A673 (cell line): ENCODE measurements at regions not wholly inside any gene's neighbourhood (a gene's known extent, or its start where the extent isn't known, plus 50 kb on each side); places are given as distances from the start of the nearest gene placed in this dataset.

ENCODE experiments used
- BruUV-seq: library from RNA; stranded (reverse); fragments of 400-500 nt; replicated peaks from 2 replicates; lab custom pipeline; 2021; lab: Mats Ljungman, UMichigan
- CTCF ChIA-PET: fragments of 300-600 bp; sonication (Branson Sonifier 250); formaldehyde crosslinking; loops from one replicate; lab custom pipeline; 2022; ENCODE audit warnings: antibody characterized with exemption; lab: Charles Lee
- POLR2A ChIA-PET: fragments of 300-600 bp; sonication (Branson Sonifier 250); formaldehyde crosslinking; loops from one replicate; lab custom pipeline; 2022; ENCODE audit warnings: antibody characterized with exemption; ENCODE audit not compliant: low non-redundant PET; lab: Charles Lee
- DNase-seq: peaks from one replicate; pipeline ENCODE4 v3.0.0-alpha.2; 2015; ENCODE audit warnings: low spot score
- H3K27ac ChIP-seq: fragments of 200-600 bp; sonication (generic); 2 replicates; pipeline ENCODE4 v1.5.1; 2016; ENCODE audit warnings: mixed run types, low read depth, mild to moderate bottlenecking, mixed read lengths, antibody characterized with exemption, low read length; ENCODE audit not compliant: poor library complexity, severe bottlenecking
- H3K27me3 ChIP-seq: fragments of 200-600 bp; sonication (generic); replicated peaks from 2 replicates; pipeline ENCODE4 v1.6.1; 2017; ENCODE audit warnings: mixed run types, low read depth, mild to moderate bottlenecking, mixed read lengths, antibody characterized with exemption, low read length; ENCODE audit not compliant: insufficient read depth, poor library complexity
- H3K36me3 ChIP-seq: fragments of 200-600 bp; sonication (generic); 2 replicates; pipeline ENCODE4 v1.6.1; 2016; ENCODE audit warnings: mixed run types, mild to moderate bottlenecking, mixed read lengths, antibody characterized with exemption, low read length; ENCODE audit not compliant: insufficient read depth, poor library complexity, severe bottlenecking
- H3K4me1 ChIP-seq: fragments of 200-600 bp; sonication (generic); 2 replicates; pipeline ENCODE4 v1.6.1; 2017; ENCODE audit warnings: mixed run types, mild to moderate bottlenecking, mixed read lengths, antibody characterized with exemption, low read length; ENCODE audit not compliant: insufficient read depth, poor library complexity, severe bottlenecking
- H3K4me3 ChIP-seq: fragments of 200-600 bp; sonication (generic); 2 replicates; pipeline ENCODE4 v1.5.1; 2016; ENCODE audit warnings: low read depth, mixed run types, mild to moderate bottlenecking, mixed read lengths, low read length; ENCODE audit not compliant: poor library complexity, severe bottlenecking
- H3K9me3 ChIP-seq: fragments of 200-600 bp; sonication (generic); 2 replicates; pipeline ENCODE4 v1.6.1; 2016; ENCODE audit warnings: mixed run types, low read depth, mild to moderate bottlenecking, mixed read lengths, antibody characterized with exemption, low read length; ENCODE audit not compliant: poor library complexity, severe bottlenecking
- CTCF ChIP-seq: fragments of 300-800, 200-600 bp; sonication (generic); conservative IDR thresholded peaks from 2 replicates; pipeline ENCODE4 v1.5.1; 2017; ENCODE audit warnings: low read depth, mild to moderate bottlenecking, antibody characterized with exemption, low read length, moderate library complexity, mixed read lengths
- EZH2 ChIP-seq: fragments of 200-600 bp; sonication (generic); IDR thresholded peaks from 2 replicates; pipeline ENCODE4 v1.6.1; 2017; ENCODE audit warnings: borderline replicate concordance, low read depth, mild to moderate bottlenecking, mixed read lengths, antibody characterized with exemption, low read length; ENCODE audit not compliant: poor library complexity, severe bottlenecking
- intact Hi-C: fragments of 100-400 bp; cut with micrococcal nuclease; formaldehyde crosslinking; loops from one replicate; pipeline ENCODE4 v1.10.0; 2022; ENCODE audit not compliant: unreplicated experiment

GRCh38 chr1:178580876-178581275 is 68.0 kb downstream of the TEX35 start:
- TF ChIP-seq EZH2: no peak
- no peak for TF ChIP-seq CTCF
- POLR2A ChIA-PET: no interaction called here
- CTCF ChIA-PET: no interaction called here
- intact Hi-C loops: no loop called here
- BruUV-seq: no TSS peak
- Histone ChIP-seq H3K9me3 (no peaks in the 10 kb centered on the region), H3K4me3 (no peak overlapping the region), H3K27ac (no peak overlapping the region), H3K4me1 (peaks cover 7% of the 10 kb centered on the region), H3K36me3 (no peaks in the 10 kb centered on the region), H3K27me3 (no peaks in the 10 kb centered on the region)
- no peak for DNase-seq

GRCh38 chr1:178581351-178582303 is 68.7 kb downstream of the TEX35 start:
- no peak overlapping the region for H3K27ac ChIP-seq
- ChIA-PET CTCF (interaction anchor here (0.6 kb wide), 1 partner anchor 421 kb away, joined by 4 read pairs; no protein-coding TSS in a partner anchor), POLR2A (no interaction called here)
- H3K9me3 ChIP-seq: no peaks in the 10 kb centered on the region
- DNase-seq: no peak
- H3K4me1 ChIP-seq: peaks cover 4% of the 10 kb centered on the region
- no peaks in the 10 kb centered on the region for H3K27me3 ChIP-seq
- TF ChIP-seq CTCF (no peak), EZH2 (no peak)
- intact Hi-C loops: no loop called here
- no peak overlapping the region for H3K4me3 ChIP-seq
- no peaks in the 10 kb centered on the region for H3K36me3 ChIP-seq
- BruUV-seq: no TSS peak

GRCh38 chr1:178587096-178587495 is 74.2 kb downstream of the TEX35 start:
- H3K36me3 ChIP-seq: no peaks in the 10 kb centered on the region
- DNase-seq: no peak
- no peaks in the 10 kb centered on the region for H3K4me1 ChIP-seq
- CTCF ChIA-PET: interaction anchor here (0.6 kb wide), 1 partner anchor 22 kb away, joined by 3 read pairs; no protein-coding TSS in a partner anchor
- TF ChIP-seq EZH2 (no peak), CTCF (no peak)
- no peaks in the 10 kb centered on the region for H3K9me3 ChIP-seq
- BruUV-seq: no TSS peak
- no peak overlapping the region for H3K27ac ChIP-seq
- no peak overlapping the region for H3K4me3 ChIP-seq
- intact Hi-C loops: no loop called here
- POLR2A ChIA-PET: no interaction called here
- peaks cover 23% of the 10 kb centered on the region for H3K27me3 ChIP-seq
